Skin of body (tissue), 1 donor: ENCODE measurements at regions not wholly inside any gene's neighbourhood (a gene's known extent, or its start where the extent isn't known, plus 50 kb on each side); places are given as distances from the start of the nearest gene placed in this dataset.

Source experiments
- DNase-seq: peaks from one replicate; lab custom pipeline; 2025; lab: John Stamatoyannopoulos, UW

DNA sequence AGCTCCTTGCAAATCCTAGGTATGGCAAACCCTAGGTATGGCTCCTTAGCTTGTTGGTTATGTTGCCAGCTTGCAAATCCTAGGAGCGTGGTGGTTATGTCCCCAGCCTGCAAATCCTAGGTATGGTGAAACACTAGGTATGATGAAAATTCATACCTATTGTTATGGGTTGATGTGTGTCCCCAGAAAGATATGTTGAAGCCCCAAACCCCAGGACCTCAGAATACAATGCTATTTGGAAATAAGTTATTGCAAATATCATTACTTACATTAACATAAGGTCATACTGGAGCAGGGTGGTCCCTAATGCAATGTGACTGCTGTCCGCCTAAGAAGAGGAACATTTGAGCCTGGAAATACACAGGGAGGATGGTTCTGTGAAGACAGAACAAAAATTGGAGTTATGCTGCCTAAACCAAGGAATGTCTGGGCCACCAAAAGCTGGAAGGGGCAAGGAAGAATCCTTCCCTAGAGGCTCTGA is 220.8 kb downstream of the MYCN start:
- no peak for DNase-seq

DNA sequence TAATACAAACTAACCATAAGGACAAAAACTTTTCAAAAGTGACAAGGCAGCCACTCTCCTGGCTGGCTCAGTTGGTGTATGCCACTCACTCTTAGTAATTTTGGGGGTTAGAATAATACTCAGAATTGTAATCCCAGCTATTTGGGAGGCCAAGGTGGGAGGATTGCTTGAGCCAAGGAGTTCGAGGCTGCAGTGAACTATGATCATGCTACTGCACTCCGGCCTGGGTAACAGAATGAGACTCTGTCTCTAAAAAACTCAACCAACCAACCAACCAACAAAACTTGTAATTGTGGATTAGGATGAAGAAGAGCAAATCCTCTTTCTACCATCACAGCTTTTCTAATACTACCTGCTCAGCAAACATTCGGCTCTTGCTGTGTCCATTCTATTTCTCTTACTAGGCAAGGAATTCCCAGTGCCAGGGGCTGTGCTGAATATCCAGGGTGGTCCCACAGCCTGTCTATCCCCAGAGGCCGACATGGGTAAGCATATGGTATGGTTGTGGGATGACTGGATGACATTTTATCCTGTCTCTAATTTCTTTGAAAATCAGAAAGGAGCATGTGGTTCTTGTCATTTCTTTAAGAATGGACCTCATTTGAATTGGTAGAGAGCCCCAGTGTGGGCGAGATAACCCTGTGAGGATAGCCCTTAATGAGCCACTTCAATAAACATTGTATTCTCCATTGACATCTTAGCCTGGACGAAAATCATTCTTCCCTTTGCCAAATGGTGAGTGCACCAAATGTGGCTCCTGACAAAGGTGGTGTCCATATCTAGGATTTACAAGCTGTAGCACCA is 220.1 kb downstream of the MYCN start:
- no peak for DNase-seq

GRCh38 chr2:16156411-16156810 is 216.1 kb downstream of the MYCN start:
- DNase-seq = no peak

DNA sequence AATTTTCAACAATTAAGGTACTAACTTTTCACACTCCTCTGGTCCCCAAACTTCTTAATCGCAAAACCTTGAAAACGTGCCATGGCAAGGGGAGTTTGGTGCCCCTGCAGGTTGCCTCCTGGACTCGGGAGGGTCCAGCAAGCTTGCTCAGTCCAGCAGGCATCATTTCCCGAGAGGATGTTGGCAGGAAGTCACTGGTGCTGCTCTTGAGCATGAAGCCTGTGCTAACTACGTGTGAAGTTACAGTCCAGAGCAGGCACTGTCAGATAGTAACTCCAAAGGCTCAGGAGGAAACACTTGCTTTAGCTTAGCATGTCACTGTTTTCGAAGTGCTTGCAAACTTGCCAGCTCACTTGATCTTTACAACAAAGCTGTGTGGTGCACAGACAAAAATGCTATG is 215.4 kb downstream of the MYCN start:
- no peak for DNase-seq

DNA sequence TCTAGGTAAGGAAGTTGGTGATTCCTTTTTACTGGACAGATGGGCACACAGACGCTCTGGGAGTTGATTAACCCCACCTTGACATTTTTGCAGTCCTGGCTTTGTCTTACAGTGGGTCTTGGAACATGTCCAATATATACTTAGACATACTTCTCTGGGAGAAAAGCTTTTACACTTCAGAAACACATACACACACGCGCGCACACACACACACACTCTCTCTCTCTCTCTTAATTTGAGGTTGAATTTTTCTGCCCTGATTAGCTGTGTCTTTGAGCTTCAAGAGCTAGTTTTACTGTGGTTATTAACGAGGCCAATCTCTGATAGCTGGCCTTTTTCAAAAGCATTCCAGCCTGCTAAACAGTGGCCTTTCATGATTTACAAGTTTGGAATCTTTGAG is 215.0 kb downstream of the MYCN start:
- no peak for DNase-seq

GRCh38 chr2:16154501-16155280 is 214.3 kb downstream of the MYCN start:
- DNase-seq = no peak

DNA sequence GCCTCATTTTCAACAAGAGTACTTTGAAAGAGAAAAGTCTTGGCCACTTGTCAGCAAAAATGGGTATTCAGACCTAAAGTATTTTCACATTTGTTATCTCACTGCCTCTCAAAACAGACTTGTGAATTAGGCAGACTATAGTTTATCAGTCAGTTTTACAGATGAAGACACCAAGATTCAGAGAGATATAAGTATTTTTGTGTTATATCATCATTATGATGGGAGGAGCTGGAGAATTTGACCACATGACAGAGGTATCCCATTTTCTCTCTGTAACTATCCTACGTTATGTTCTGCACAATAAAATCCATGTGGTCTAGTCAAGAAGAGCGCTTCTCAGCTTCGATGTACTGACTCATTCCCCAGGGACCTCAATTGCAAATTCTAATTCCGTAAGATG is 213.7 kb downstream of the MYCN start:
- no peak for DNase-seq

GRCh38 chr2:16153754-16154035 is 213.3 kb downstream of the MYCN start:
- DNase-seq = no peak

DNA sequence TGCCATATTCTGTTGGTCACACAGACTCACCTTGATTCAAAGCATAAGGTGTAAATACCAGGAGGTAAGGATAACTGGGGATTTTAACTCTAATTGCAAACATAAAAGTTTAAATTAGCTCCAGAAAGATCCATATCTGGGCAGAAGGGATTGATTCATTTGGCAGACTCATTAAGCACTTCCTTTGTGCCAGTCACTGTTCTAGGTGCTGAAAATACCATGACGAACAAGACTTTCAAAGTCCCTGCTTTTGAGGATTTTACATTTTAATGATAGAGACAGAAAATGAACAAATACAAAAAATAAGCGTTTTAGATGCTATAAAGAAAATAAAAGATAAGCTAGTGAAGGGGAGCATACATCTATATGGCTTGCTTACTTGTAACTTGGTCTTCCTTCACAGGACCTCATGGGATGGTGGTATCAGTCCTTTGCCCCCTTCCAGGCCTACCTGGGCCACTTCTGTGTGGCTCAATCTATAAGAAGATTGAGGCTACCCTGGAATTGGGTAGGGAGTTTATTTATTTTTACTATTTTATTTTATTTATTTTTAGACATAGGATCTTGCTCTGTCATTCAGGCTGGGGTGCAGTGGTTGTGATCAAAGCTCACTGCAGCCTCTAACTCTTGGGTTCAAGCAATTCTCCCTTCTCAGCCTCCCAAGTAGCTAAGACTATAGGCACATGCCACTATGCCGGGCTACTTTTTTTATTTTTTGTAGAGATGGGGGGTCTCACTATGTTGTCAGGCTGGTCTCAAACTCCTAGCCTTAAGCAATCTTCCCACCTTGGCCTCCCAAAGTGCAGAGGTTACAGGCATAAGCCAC is 212.8 kb downstream of the MYCN start:
- DNase-seq = no peak

- no peak for DNase-seq
Observed at GRCh38 chr2:16152071-16152927, 211.9 kb downstream of the MYCN start.

DNA sequence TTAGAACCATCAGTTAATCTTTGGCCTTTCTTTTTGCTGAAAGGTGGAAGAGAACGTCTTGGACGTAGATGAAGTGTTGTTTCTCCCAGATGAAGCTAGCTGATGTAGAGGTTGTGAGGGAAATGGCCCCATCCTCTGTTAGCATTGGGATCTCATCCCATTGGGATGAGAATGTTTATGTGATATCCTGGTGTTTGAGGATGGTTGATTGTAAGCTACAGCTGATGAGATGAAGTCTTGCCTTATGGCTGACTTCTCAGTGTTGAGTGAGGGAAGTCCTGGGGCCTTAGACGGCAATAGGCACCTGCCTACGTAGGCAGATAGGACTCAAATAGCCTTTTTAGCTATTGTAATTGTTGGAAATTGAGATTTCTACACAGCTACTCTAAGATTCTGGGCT is 211.3 kb downstream of the MYCN start:
- no peak for DNase-seq

GRCh38 chr2:16151281-16151570 is 210.9 kb downstream of the MYCN start:
- DNase-seq = no peak

GRCh38 chr2:16150456-16151280 is 210.3 kb downstream of the MYCN start:
- no peak for DNase-seq

- no peak for DNase-seq
Observed at GRCh38 chr2:16149349-16150243, 209.2 kb downstream of the MYCN start.

DNA sequence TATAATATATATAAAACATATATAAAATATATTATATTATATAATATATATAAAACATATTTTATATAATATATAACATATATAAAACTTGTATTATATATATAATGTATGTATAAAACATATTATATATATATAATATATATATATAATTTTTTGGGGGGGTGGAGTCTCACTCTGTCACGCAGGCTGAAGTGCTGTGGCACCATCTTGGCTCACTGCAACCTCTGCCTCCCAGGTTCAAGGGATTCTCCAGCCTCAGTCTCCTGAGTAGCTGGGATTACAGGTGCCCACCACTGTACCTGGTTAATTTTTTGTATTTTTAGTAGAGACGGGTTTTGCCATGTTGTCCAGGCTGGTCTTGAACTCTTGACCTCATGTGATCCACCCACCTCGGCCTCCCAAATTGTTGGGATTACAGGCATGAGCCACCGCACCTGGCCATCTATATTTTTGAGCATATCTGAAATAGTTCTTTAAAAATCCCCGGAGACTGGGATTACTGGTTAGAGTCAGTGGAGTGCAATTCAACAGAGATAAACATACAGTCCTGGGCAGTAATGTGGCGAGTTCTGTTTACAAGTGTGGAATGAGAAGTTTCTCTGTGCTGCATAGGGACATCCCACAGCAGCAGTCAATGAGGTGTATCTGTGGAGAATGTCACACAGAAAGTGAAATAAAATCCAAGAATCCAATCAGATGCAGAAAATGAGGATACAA is 208.4 kb downstream of the MYCN start:
- DNase-seq = no peak

GRCh38 chr2:16142383-16143361 is 202.3 kb downstream of the MYCN start:
- no peak for DNase-seq

DNA sequence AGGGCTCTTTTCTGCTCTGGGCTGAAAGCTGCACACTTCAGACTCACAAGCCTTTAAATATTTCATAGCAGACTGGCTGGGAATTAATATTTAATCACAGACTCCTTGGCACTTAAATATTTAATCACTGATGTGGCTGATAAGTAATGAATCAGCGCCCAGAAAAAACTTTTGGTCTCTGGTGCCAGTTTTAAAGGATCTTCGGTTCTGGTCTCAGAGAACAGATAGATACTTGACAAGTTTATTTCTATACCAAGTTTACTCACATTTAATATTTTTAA is 201.2 kb downstream of the MYCN start:
- DNase-seq = no peak
